GM23338 (cell line): ENCODE measurements at regions not wholly inside any gene's neighbourhood (a gene's known extent, or its start where the extent isn't known, plus 50 kb on each side); places are given as distances from the start of the nearest gene placed in this dataset.

Experiments
- ATAC-seq: fragments of 200-7000 bp; cut with Tn5 transposase; 3 replicates; pipeline ENCODE4 v1.9.1; 2020
- DNase-seq: peaks from one replicate; pipeline ENCODE4 v3.0.0-alpha.2; 2015; ENCODE audit warnings: low spot score
- H2AFZ ChIP-seq: fragments of 200-600 bp; sonication (generic); 2 replicates; pipeline ENCODE4 v1.8.0; 2016; ENCODE audit warnings: antibody characterized with exemption, mild to moderate bottlenecking, moderate library complexity
- H3F3A ChIP-seq: fragments of 200-600 bp; sonication (generic); replicated peaks from 2 replicates; pipeline ENCODE4 v1.8.0; 2017; ENCODE audit warnings: antibody characterized with exemption, mixed run types, low read depth
- H3K27ac ChIP-seq: fragments of 200-600 bp; sonication (generic); 2 replicates; pipeline ENCODE4 v1.6.1; 2016; ENCODE audit warnings: low read depth
- H3K27me3 ChIP-seq: fragments of 200-600 bp; sonication (generic); 2 replicates; pipeline ENCODE4 v1.8.0; 2016; ENCODE audit warnings: mild to moderate bottlenecking, mixed run types, moderate library complexity; ENCODE audit not compliant: insufficient read depth
- H3K36me3 ChIP-seq: fragments of 200-600 bp; sonication (generic); 2 replicates; pipeline ENCODE4 v1.8.0; 2016; ENCODE audit warnings: mild to moderate bottlenecking; ENCODE audit not compliant: insufficient read depth
- H3K4me1 ChIP-seq: fragments of 200-600 bp; sonication (generic); 2 replicates; pipeline ENCODE4 v1.8.0; 2016; ENCODE audit warnings: mild to moderate bottlenecking, moderate library complexity; ENCODE audit not compliant: insufficient read depth
- H3K4me2 ChIP-seq: fragments of 200-600 bp; sonication (generic); 2 replicates; pipeline ENCODE4 v1.7.1; 2017; ENCODE audit warnings: mixed run types
- H3K4me3 ChIP-seq: fragments of 200-600 bp; sonication (generic); 2 replicates; pipeline ENCODE4 v1.6.1; 2016; ENCODE audit warnings: mixed run types
- H3K79me2 ChIP-seq: fragments of 200-600 bp; sonication (generic); replicated peaks from 2 replicates; pipeline ENCODE4 v1.8.0; 2017; ENCODE audit warnings: mild to moderate bottlenecking; ENCODE audit not compliant: insufficient read depth
- H3K9me2 ChIP-seq: fragments of 200-600 bp; sonication (generic); 2 replicates; pipeline ENCODE4 v1.8.0; 2017; ENCODE audit not compliant: insufficient read depth
- H4K20me1 ChIP-seq: fragments of 200-600 bp; sonication (generic); replicated peaks from 2 replicates; pipeline ENCODE4 v1.8.0; 2017; ENCODE audit warnings: mild to moderate bottlenecking; ENCODE audit not compliant: insufficient read depth
- H3K27ac Mint-ChIP-seq: 2 replicates; pipeline ENCODE4 v1.8.0; 2020; ENCODE audit warnings: inconsistent platforms, mild to moderate bottlenecking, moderate library complexity, mixed read lengths
- H3K27me3 Mint-ChIP-seq: 3 replicates; pipeline ENCODE4 v1.8.0; 2022; ENCODE audit warnings: low read depth, mild to moderate bottlenecking, moderate library complexity, mixed read lengths, inconsistent platforms; ENCODE audit not compliant: insufficient read depth, poor library complexity
- H3K36me3 Mint-ChIP-seq: 3 replicates; pipeline ENCODE4 v1.8.0; 2021; ENCODE audit warnings: low read depth, mild to moderate bottlenecking, inconsistent platforms, moderate library complexity, mixed read lengths
- H3K4me1 Mint-ChIP-seq: 3 replicates; pipeline ENCODE4 v1.8.0; 2020; ENCODE audit warnings: mild to moderate bottlenecking, inconsistent platforms, mixed read lengths
- H3K4me3 Mint-ChIP-seq: 3 replicates; pipeline ENCODE4 v1.8.0; 2021; ENCODE audit warnings: moderate library complexity, mild to moderate bottlenecking, inconsistent platforms, mixed read lengths
- H3K9me3 Mint-ChIP-seq: 3 replicates; pipeline ENCODE4 v1.8.0; 2020; ENCODE audit warnings: moderate library complexity, mild to moderate bottlenecking, inconsistent platforms, mixed read lengths
- ETS1 ChIP-seq: IDR thresholded peaks from 2 replicates; pipeline ENCODE4 v1.6.1; 2016; ENCODE audit warnings: antibody characterized with exemption
- EZH2phosphoT487 ChIP-seq: fragments of 200-600 bp; sonication (generic); IDR thresholded peaks from one replicate; pipeline ENCODE4 v1.8.1; 2018; ENCODE audit warnings: antibody characterized with exemption; ENCODE audit not compliant: unreplicated experiment
- NANOG ChIP-seq: IDR thresholded peaks from 2 replicates; pipeline ENCODE4 v1.6.1; 2016; ENCODE audit warnings: antibody characterized with exemption, borderline replicate concordance
- POLR2AphosphoS5 ChIP-seq: IDR thresholded peaks from 2 replicates; pipeline ENCODE4 v1.6.1; 2016; ENCODE audit warnings: antibody characterized with exemption, low read depth
- REST ChIP-seq: IDR thresholded peaks from one replicate; pipeline ENCODE4 v1.6.1; 2018; ENCODE audit warnings: antibody characterized with exemption; ENCODE audit not compliant: unreplicated experiment
- STAT1 ChIP-seq: IDR thresholded peaks from one replicate; pipeline ENCODE4 v1.6.1; 2016; ENCODE audit warnings: antibody characterized with exemption; ENCODE audit not compliant: unreplicated experiment
- ZNF331 ChIP-seq: fragments of 250-450 bp; sonication (Bioruptor Pico); IDR thresholded peaks from 2 replicates; pipeline ENCODE4 v1.5.0; 2020; ENCODE audit warnings: low read depth, mild to moderate bottlenecking, moderate library complexity

GRCh38 chr2:67018301-67018700 lies 378.8 kb upstream of the ETAA1 start (continued):
- no peak for TF ChIP-seq ETS1
- no peak for TF ChIP-seq NANOG
- TF ChIP-seq EZH2phosphoT487: no peak
- TF ChIP-seq ZNF331 (CRISPR knock-in tag): no peak
- no peak for TF ChIP-seq STAT1

GRCh38 chr2:67032076-67032475 lies 365.1 kb upstream of the ETAA1 start:
- Histone ChIP-seq H3K79me2 (no peaks in the 10 kb centered on the region), H3K9me2 (no peaks in the 10 kb centered on the region; the same call in 1 of the 2 replicates), H3K36me3 (no peaks in the 10 kb centered on the region), H3F3A (no peaks in the 10 kb centered on the region), H3K4me2 (no peak overlapping the region), H4K20me1 (no peaks in the 10 kb centered on the region), H3K4me3 (no peak overlapping the region), H3K27me3 (no peaks in the 10 kb centered on the region), H3K27ac (no peak overlapping the region), H2AFZ (no peak overlapping the region), H3K4me1 (no peaks in the 10 kb centered on the region)
- no peak for TF ChIP-seq REST
- no peak for TF ChIP-seq POLR2AphosphoS5
- no peak for DNase-seq
- Mint-ChIP-seq H3K27ac (no peak overlapping the region), H3K4me1 (no peaks in the 10 kb centered on the region), H3K9me3 (no peaks in the 10 kb centered on the region), H3K36me3 (no peaks in the 10 kb centered on the region), H3K4me3 (no peak overlapping the region), H3K27me3 (no peaks in the 10 kb centered on the region)
- ATAC-seq: no peak

GRCh38 chr2:67036444-67036843 lies 360.7 kb upstream of the ETAA1 start:
- H3F3A ChIP-seq: no peaks in the 10 kb centered on the region
- TF ChIP-seq ZNF331 (CRISPR knock-in tag): no peak
- no peaks in the 10 kb centered on the region for H3K27me3 ChIP-seq
- H3K4me3 ChIP-seq: no peak overlapping the region
- H4K20me1 ChIP-seq: no peaks in the 10 kb centered on the region
- no peak overlapping the region for H2AFZ ChIP-seq
- Mint-ChIP-seq H3K27ac (no peak overlapping the region), H3K4me1 (peaks cover 5% of the 10 kb centered on the region; the same call in 2 of the 3 replicates), H3K27me3 (no peaks in the 10 kb centered on the region), H3K4me3 (no peak overlapping the region), H3K36me3 (no peaks in the 10 kb centered on the region), H3K9me3 (no peaks in the 10 kb centered on the region)
- no peak overlapping the region for H3K4me2 ChIP-seq
- H3K4me1 ChIP-seq: no peaks in the 10 kb centered on the region
- no peaks in the 10 kb centered on the region for H3K36me3 ChIP-seq
- ATAC-seq (no peak), DNase-seq (no peak)
- no peaks in the 10 kb centered on the region for H3K79me2 ChIP-seq
- peaks cover 4% of the 10 kb centered on the region; the same call in 1 of the 2 replicates for H3K9me2 ChIP-seq
- H3K27ac ChIP-seq: no peak overlapping the region
